ENCODE measurements at regions not wholly inside any gene's neighbourhood (a gene's known extent, or its start where the extent isn't known, plus 50 kb on each side); places are given as distances from the start of the nearest gene placed in this dataset.

GRCh38 chr15:38691965-38692788, 127.6 kb upstream of the RASGRP1 start:
- no peaks in the 10 kb centered on the region for H3K9me3 ChIP-seq (ENCODE audit: control extremely low read depth in 1 of 5, control insufficient read depth in 4 of 5, insufficient read depth in 2 of 5, low read depth in 1 of 5, low read length in 4 of 5)
- H3K36me3 ChIP-seq (ENCODE audit: control insufficient read depth in 4 of 4, insufficient read depth in 4 of 4, low read length in 3 of 4): no peaks in the 10 kb centered on the region
- ChIA-PET POLR2A (interaction anchor here (0.6 kb wide), 1 partner anchor 24 kb away, joined by 3 read pairs; no protein-coding TSS in a partner anchor), CTCF (interaction anchor here (1.4 to 12.2 kb wide), 8 partner anchors 9 to 251 kb away, joined by 7 to 185 read pairs (median 10); partner anchors contain the start of gene RASGRP1)
- H3K4me1 ChIP-seq (ENCODE audit: control extremely low read depth in 1 of 4, control insufficient read depth in 4 of 4, insufficient read depth in 4 of 4, low read length in 3 of 4): peaks cover 7 to 49% (median 33%) of the 10 kb centered on the region in 4 experiments
- no peaks in the 10 kb centered on the region for H3K27me3 ChIP-seq (replicated peaks in 2 of 5; ENCODE audit: control insufficient read depth in 4 of 5, insufficient read depth in 5 of 5, low read length in 4 of 5)
- WGBS (ENCODE audit: insufficient coverage): 100% methylated on average over 5 of the region's 7 CpGs
- no peak for DNase-seq
- H3K4me3 ChIP-seq (ENCODE audit: control insufficient read depth in 1 of 7, extremely low read depth in 1 of 7, insufficient read depth in 4 of 7, low read depth in 2 of 7, low read length in 6 of 7): no peak overlapping the region
- no peak overlapping the region for H3K27ac ChIP-seq (ENCODE audit: insufficient read depth in 1 of 2, low read depth in 1 of 2, low read length in 2 of 2, poor library complexity in 1 of 2, severe bottlenecking in 2 of 2)

- POLR2A ChIA-PET: interaction anchor here (0.6 kb wide), 1 partner anchor 25 kb away, joined by 3 read pairs; no protein-coding TSS in a partner anchor
- 100% methylated on average over 2 of the region's 3 CpGs for WGBS (ENCODE audit: insufficient coverage)
- H3K4me1 ChIP-seq (ENCODE audit: control extremely low read depth in 1 of 4, control insufficient read depth in 4 of 4, insufficient read depth in 4 of 4, low read length in 3 of 4): peaks cover 7 to 49% (median 38%) of the 10 kb centered on the region in 4 experiments
Measured at GRCh38 chr15:38692789-38693062, 128.1 kb upstream of the RASGRP1 start.

GRCh38 chr15:38695249-38696108, 130.9 kb upstream of the RASGRP1 start:
- Histone ChIP-seq H3K4me1 (ENCODE audit: control extremely low read depth in 1 of 4, control insufficient read depth in 4 of 4, insufficient read depth in 4 of 4, low read length in 3 of 4) (peaks cover 2 to 49% (median 47%) of the 10 kb centered on the region in 4 experiments), H3K4me3 (ENCODE audit: control insufficient read depth in 1 of 7, extremely low read depth in 1 of 7, insufficient read depth in 4 of 7, low read depth in 2 of 7, low read length in 6 of 7) (peak overlapping the region in 2 of 7 experiments; percentile 11 to 20), H3K36me3 (ENCODE audit: control insufficient read depth in 4 of 4, insufficient read depth in 4 of 4, low read length in 3 of 4) (no peaks in the 10 kb centered on the region), H3K27ac (ENCODE audit: insufficient read depth in 1 of 2, low read depth in 1 of 2, low read length in 2 of 2, poor library complexity in 1 of 2, severe bottlenecking in 2 of 2) (peak overlapping the region; percentile 43 to 72), H3K27me3 (replicated peaks in 2 of 5; ENCODE audit: control insufficient read depth in 4 of 5, insufficient read depth in 5 of 5, low read length in 4 of 5) (no peaks in the 10 kb centered on the region), H3K9me3 (ENCODE audit: control extremely low read depth in 1 of 5, control insufficient read depth in 4 of 5, insufficient read depth in 2 of 5, low read depth in 1 of 5, low read length in 4 of 5) (no peaks in the 10 kb centered on the region)
- CTCF ChIA-PET: interaction anchor here (1.0 to 15.2 kb wide), 8 partner anchors 7 to 220 kb away, joined by 3 to 185 read pairs (median 4); partner anchors contain the start of gene RASGRP1
- peak in 2 of 3 donors; percentile 67 to 73 for DNase-seq
- WGBS (ENCODE audit: insufficient coverage): 100% methylated on average over 1 of the region's 4 CpGs
- POLR2A ChIA-PET: interaction anchor here (1.0 to 1.5 kb wide), 3 partner anchors 8 to 131 kb away, joined by 3 to 5 read pairs (median 3); partner anchors contain the start of gene RASGRP1

More at GRCh38 chr15:38692789-38693062, 128.1 kb upstream of the RASGRP1 start:
- CTCF ChIA-PET: interaction anchor here (1.4 to 12.2 kb wide), 5 partner anchors 8 to 220 kb away, joined by 8 to 185 read pairs (median 10); partner anchors contain the start of gene RASGRP1
- Histone ChIP-seq H3K27me3 (replicated peaks in 2 of 5; ENCODE audit: control insufficient read depth in 4 of 5, insufficient read depth in 5 of 5, low read length in 4 of 5) (no peaks in the 10 kb centered on the region), H3K36me3 (ENCODE audit: control insufficient read depth in 4 of 4, insufficient read depth in 4 of 4, low read length in 3 of 4) (no peaks in the 10 kb centered on the region), H3K27ac (ENCODE audit: insufficient read depth in 1 of 2, low read depth in 1 of 2, low read length in 2 of 2, poor library complexity in 1 of 2, severe bottlenecking in 2 of 2) (no peak overlapping the region), H3K9me3 (ENCODE audit: control extremely low read depth in 1 of 5, control insufficient read depth in 4 of 5, insufficient read depth in 2 of 5, low read depth in 1 of 5, low read length in 4 of 5) (no peaks in the 10 kb centered on the region), H3K4me3 (ENCODE audit: control insufficient read depth in 1 of 7, extremely low read depth in 1 of 7, insufficient read depth in 4 of 7, low read depth in 2 of 7, low read length in 6 of 7) (no peak overlapping the region)
- no peak for DNase-seq

- H3K27ac ChIP-seq (ENCODE audit: insufficient read depth in 1 of 2, low read depth in 1 of 2, low read length in 2 of 2, poor library complexity in 1 of 2, severe bottlenecking in 2 of 2): peak overlapping the region; percentile 43 to 80
- H3K27me3 ChIP-seq (replicated peaks in 2 of 5; ENCODE audit: control insufficient read depth in 4 of 5, insufficient read depth in 5 of 5, low read length in 4 of 5): no peaks in the 10 kb centered on the region
- DNase-seq: peak; percentile 93 to 99 (median 99)
- H3K4me3 ChIP-seq (ENCODE audit: control insufficient read depth in 1 of 7, extremely low read depth in 1 of 7, insufficient read depth in 4 of 7, low read depth in 2 of 7, low read length in 6 of 7): peak overlapping the region in 2 of 7 experiments; percentile 11 to 20
- H3K36me3 ChIP-seq (ENCODE audit: control insufficient read depth in 4 of 4, insufficient read depth in 4 of 4, low read length in 3 of 4): no peaks in the 10 kb centered on the region
- POLR2A ChIA-PET: interaction anchor here (1.0 to 1.5 kb wide), 3 partner anchors 9 to 132 kb away, joined by 3 to 5 read pairs (median 3); partner anchors contain the start of gene RASGRP1
- WGBS (ENCODE audit: insufficient coverage): 5% methylated on average over 7 of the region's 7 CpGs
- peaks cover 2 to 49% (median 47%) of the 10 kb centered on the region in 4 experiments for H3K4me1 ChIP-seq (ENCODE audit: control extremely low read depth in 1 of 4, control insufficient read depth in 4 of 4, insufficient read depth in 4 of 4, low read length in 3 of 4)
- CTCF ChIA-PET: interaction anchor here (0.6 to 15.2 kb wide), 9 partner anchors 8 to 1061 kb away, joined by 3 to 185 read pairs (median 4); partner anchors contain the start of gene RASGRP1
- H3K9me3 ChIP-seq (ENCODE audit: control extremely low read depth in 1 of 5, control insufficient read depth in 4 of 5, insufficient read depth in 2 of 5, low read depth in 1 of 5, low read length in 4 of 5): no peaks in the 10 kb centered on the region
Measured at GRCh38 chr15:38696109-38696727, 131.6 kb upstream of the RASGRP1 start.

GRCh38 chr15:38696790-38697495, 132.3 kb upstream of the RASGRP1 start:
- ChIA-PET CTCF (interaction anchor here (0.6 to 15.2 kb wide), 8 partner anchors 9 to 1060 kb away, joined by 3 to 185 read pairs (median 8); partner anchors contain the start of gene RASGRP1), POLR2A (interaction anchor here (0.6 to 1.5 kb wide), 2 partner anchors 10 to 452 kb away, joined by 3 to 5 read pairs; no protein-coding TSS in a partner anchor)
- Histone ChIP-seq H3K27me3 (replicated peaks in 2 of 5; ENCODE audit: control insufficient read depth in 4 of 5, insufficient read depth in 5 of 5, low read length in 4 of 5) (no peaks in the 10 kb centered on the region), H3K9me3 (ENCODE audit: control extremely low read depth in 1 of 5, control insufficient read depth in 4 of 5, insufficient read depth in 2 of 5, low read depth in 1 of 5, low read length in 4 of 5) (no peaks in the 10 kb centered on the region), H3K36me3 (ENCODE audit: control insufficient read depth in 4 of 4, insufficient read depth in 4 of 4, low read length in 3 of 4) (no peaks in the 10 kb centered on the region), H3K27ac (ENCODE audit: insufficient read depth in 1 of 2, low read depth in 1 of 2, low read length in 2 of 2, poor library complexity in 1 of 2, severe bottlenecking in 2 of 2) (peak overlapping the region; percentile 43 to 80), H3K4me1 (ENCODE audit: control extremely low read depth in 1 of 4, control insufficient read depth in 4 of 4, insufficient read depth in 4 of 4, low read length in 3 of 4) (peaks cover 2 to 49% (median 47%) of the 10 kb centered on the region in 4 experiments), H3K4me3 (ENCODE audit: control insufficient read depth in 1 of 7, extremely low read depth in 1 of 7, insufficient read depth in 4 of 7, low read depth in 2 of 7, low read length in 6 of 7) (no peak overlapping the region)
- no peak for DNase-seq
- 33% methylated on average over 1 of the region's 1 CpG for WGBS (ENCODE audit: insufficient coverage)

GRCh38 chr15:38698254-38698653, 133.6 kb upstream of the RASGRP1 start:
- peaks cover 2 to 49% (median 47%) of the 10 kb centered on the region in 4 experiments for H3K4me1 ChIP-seq (ENCODE audit: control extremely low read depth in 1 of 4, control insufficient read depth in 4 of 4, insufficient read depth in 4 of 4, low read length in 3 of 4)
- ChIA-PET POLR2A (no interaction called here), CTCF (interaction anchor here (0.7 to 15.2 kb wide), 6 partner anchors 9 to 257 kb away, joined by 3 to 185 read pairs (median 14); partner anchors contain the start of gene RASGRP1)
- H3K4me3 ChIP-seq (ENCODE audit: control insufficient read depth in 1 of 7, extremely low read depth in 1 of 7, insufficient read depth in 4 of 7, low read depth in 2 of 7, low read length in 6 of 7): no peak overlapping the region
- peak in 2 of 3 donors; percentile 41 to 44 for DNase-seq
- no peaks in the 10 kb centered on the region for H3K9me3 ChIP-seq (ENCODE audit: control extremely low read depth in 1 of 5, control insufficient read depth in 4 of 5, insufficient read depth in 2 of 5, low read depth in 1 of 5, low read length in 4 of 5)
- H3K27ac ChIP-seq (ENCODE audit: insufficient read depth in 1 of 2, low read depth in 1 of 2, low read length in 2 of 2, poor library complexity in 1 of 2, severe bottlenecking in 2 of 2): peak overlapping the region in 1 of 2 experiments; percentile 58
- no peaks in the 10 kb centered on the region for H3K27me3 ChIP-seq (replicated peaks in 2 of 5; ENCODE audit: control insufficient read depth in 4 of 5, insufficient read depth in 5 of 5, low read length in 4 of 5)
- no peaks in the 10 kb centered on the region for H3K36me3 ChIP-seq (ENCODE audit: control insufficient read depth in 4 of 4, insufficient read depth in 4 of 4, low read length in 3 of 4)
- WGBS (ENCODE audit: insufficient coverage): 0% methylated on average over 3 of the region's 4 CpGs
